GM21825 (cell line): ENCODE measurements at regions not wholly inside any gene's neighbourhood (a gene's known extent, or its start where the extent isn't known, plus 50 kb on each side); places are given as distances from the start of the nearest gene placed in this dataset.
"Not testable (repeated sequence)": the region's sequence is repeated elsewhere in the genome, so short reads cannot be mapped to it uniquely, and the experiment has no call there.

Experiments
- ATAC-seq: cut with Tn5 transposase; IDR thresholded peaks from one replicate; pipeline ENCODE4 v1.9.1; 2021; ENCODE audit warnings: mild to moderate bottlenecking, moderate library complexity; ENCODE audit not compliant: unreplicated experiment

- ATAC-seq = not testable (repeated sequence)
Measured at GRCh38 chr18:78829026-78829425, 150.6 kb upstream of the SALL3 start.

DNA sequence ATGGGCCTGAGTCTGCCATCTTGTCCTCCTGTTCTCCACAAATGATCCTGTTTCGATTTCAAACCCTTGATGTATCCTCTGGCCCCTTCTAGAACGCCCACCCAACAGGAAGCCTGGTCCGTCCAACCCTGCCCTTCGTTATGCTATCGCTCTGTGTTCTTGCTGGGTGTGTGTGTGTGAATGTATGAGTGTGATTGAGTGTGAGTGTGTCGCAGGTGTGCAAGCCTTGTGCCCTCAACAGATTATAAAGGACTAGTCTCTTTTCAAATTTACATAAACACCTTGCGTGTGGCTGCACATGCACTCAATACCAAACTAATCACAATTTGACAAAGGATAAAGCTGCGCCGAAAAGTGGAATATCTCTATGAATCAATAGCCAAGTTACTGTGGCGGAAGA is 149.5 kb upstream of the SALL3 start:
- ATAC-seq = no peak

DNA sequence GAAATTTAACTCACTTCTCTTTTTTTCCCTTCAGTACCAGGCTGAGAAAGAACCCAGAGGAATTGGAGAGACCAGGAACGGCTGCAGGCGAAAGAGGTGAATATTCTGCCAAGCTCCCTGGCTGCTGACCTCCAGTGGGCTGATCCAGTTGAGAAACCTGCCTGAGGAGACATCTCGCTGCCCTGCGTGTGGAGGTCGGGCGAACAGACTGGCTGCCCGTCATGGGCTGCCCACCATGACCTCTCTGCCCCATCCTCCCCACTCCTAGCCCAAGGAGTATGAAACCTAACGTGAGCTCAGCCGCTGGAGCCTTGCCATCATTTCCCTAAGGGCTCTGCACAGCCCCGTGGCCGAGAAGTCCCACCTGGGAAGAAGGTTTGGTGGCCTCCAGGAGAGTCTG is 148.8 kb upstream of the SALL3 start:
- no peak for ATAC-seq

GRCh38 chr18:78831603-78832002 is 148.0 kb upstream of the SALL3 start:
- ATAC-seq = no peak

GRCh38 chr18:78833833-78834232 is 145.8 kb upstream of the SALL3 start:
- ATAC-seq = no peak

DNA sequence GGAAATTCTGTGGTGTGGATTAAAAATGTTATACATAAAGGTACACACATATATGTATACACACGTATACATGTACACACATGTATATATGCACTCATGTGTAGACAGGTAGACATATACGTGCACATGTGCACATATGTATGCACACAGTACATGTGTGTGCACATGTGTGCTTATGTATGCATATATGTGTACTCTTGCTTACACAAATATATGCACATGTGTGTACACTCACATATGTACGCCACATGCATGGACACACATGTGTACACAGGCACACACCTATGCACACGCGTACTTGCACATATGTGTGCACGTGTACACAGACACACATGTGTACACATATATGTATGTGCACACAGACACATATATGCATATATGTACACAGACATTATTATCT is 142.8 kb upstream of the SALL3 start:
- ATAC-seq = no peak

DNA sequence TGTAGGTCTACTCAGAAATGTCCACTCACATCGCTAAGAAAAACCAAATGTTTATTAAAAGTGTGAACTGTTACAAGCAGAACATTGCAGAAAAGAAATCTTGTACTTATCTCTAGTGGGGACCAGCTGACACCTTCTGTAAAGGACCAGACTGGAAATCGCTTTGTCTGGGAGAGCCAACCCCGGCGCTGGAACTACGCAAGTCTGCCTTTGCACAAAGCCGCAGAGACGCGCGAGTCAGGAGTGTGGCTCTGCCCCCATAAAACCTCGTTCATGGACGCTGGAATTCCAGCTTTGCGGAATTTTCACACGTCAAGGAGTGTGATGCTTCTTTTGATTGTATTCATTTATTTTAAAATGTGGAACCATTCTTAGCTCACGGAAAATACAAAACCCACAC is 141.9 kb upstream of the SALL3 start:
- ATAC-seq = no peak

DNA sequence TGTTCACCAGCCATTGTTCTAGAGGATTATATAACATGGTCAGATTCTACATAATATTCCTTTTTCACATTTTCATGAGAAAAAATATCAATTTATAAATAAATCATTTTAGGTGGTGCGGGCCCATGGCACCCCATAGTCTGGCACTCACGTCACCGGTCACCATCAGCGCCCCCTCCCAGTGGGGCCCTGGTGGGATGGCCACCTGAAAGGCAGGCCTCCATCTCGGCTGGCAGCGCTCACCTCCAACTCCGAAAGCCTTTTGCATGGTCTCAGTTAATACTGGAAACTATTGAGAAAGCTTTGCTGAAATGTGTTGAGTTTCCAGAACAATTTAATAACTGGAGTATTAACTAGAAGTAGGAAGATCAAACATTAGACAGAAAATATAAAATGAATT is 141.4 kb upstream of the SALL3 start:
- ATAC-seq = no peak

GRCh38 chr18:78849046-78849445 is 130.6 kb upstream of the SALL3 start:
- no peak for ATAC-seq

- no peak for ATAC-seq
Measured at GRCh38 chr18:78849458-78849857, 130.2 kb upstream of the SALL3 start.

DNA sequence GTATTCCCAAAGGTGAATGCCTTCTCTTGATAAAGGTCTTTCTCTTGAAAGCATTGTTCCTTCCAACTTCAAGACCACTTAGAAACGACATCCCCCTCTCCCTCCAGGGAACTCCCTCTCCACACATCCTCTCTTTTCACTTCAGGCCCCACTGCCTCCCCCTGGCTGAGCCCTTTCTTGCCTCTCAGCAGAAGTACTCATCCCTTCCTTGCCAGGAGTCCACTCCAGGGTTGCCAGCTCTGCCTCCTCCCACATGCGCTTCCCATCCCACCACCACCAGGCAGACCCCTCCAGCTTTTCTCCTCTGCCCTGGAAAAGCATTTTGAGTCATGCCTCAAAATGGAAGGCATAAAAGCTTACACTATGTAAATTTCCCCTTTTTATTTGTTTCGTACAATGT is 126.3 kb upstream of the SALL3 start:
- ATAC-seq = no peak

DNA sequence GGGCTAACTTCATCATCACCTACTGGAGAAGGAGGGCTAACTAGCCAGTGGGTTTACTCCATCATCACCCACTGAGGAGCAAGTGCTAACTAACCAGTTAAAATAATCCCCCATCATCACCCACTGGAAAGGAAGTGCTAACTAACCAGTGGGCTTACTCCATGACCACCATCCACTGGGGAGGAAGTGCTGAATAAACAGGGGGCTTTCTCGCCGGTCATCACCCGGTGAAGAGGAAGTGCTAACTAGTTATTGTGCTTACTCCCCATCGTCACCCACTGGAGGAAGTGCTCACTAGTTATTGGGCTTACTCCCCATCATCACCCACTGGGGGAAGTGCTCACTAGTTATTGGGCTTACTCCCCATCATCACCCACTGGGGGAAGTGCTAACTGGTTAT is 124.4 kb upstream of the SALL3 start:
- no peak for ATAC-seq

GRCh38 chr18:78856569-78857313 is 122.9 kb upstream of the SALL3 start:
- no peak for ATAC-seq

DNA sequence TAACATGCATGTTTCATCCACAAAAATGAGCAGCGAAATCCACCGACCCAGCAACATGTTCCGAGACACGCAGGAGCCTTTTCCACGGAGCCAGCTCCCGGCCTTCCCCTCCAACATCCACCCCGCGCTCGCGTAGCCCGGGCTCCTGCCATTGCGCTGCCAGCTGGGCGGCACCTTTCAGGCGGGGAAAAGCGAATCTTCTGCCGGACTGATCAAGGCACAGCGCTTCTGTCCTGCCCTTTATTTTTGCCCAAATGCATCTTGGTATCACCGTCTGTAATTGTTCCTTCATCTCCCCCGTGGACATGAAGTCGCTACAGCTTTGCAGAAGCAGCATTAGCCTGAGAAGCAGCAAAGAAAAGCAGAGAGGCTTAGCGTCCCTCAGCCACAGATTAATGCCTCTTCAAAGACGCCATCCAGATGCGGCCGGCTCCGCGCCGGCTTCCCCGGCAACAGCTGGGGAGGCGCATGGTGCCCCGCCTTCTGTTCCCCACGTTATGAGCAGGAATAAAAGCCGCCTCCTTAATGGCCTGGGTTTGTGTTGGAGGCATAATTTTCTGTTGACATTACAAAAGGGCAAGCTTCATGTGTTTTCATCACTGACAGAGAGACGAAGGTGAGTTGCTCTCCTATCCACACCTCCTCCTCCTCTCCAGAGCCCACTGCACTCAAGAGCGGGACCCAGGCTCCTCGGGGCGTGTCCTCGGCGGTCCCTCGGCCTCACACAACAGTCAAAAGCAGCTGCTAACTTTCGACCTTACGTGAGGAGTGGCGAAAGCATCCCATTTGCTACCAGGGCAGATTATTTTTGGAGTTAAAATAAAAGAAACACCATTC is 122.1 kb upstream of the SALL3 start:
- ATAC-seq = no peak

- no peak for ATAC-seq
Measured at GRCh38 chr18:78859686-78860085, 119.9 kb upstream of the SALL3 start.

- no peak for ATAC-seq
Measured at GRCh38 chr18:78860117-78860516, 119.5 kb upstream of the SALL3 start.

DNA sequence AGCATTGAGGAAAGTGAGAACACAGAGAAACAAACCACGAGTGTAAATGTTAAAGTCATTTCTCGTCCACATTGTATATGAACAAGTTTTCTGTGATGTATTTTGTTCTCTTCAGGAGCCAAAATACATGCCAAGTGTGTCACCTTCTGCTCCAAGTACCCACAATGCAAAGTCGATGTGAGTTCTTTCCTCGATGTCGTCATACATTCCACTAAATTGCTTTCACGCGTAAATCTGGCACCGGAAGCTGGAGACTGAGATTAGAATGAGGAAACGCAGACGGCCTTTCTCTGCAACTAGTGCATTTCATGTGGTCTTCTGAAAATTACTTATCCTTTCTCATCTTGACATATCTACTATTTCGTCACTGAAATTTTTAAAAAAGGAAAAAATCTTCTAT is 118.5 kb upstream of the SALL3 start:
- ATAC-seq = no peak

- ATAC-seq = no peak
Measured at GRCh38 chr18:78861706-78862105, 117.9 kb upstream of the SALL3 start.

- ATAC-seq = no peak
Measured at GRCh38 chr18:78862395-78862794, 117.2 kb upstream of the SALL3 start.

DNA sequence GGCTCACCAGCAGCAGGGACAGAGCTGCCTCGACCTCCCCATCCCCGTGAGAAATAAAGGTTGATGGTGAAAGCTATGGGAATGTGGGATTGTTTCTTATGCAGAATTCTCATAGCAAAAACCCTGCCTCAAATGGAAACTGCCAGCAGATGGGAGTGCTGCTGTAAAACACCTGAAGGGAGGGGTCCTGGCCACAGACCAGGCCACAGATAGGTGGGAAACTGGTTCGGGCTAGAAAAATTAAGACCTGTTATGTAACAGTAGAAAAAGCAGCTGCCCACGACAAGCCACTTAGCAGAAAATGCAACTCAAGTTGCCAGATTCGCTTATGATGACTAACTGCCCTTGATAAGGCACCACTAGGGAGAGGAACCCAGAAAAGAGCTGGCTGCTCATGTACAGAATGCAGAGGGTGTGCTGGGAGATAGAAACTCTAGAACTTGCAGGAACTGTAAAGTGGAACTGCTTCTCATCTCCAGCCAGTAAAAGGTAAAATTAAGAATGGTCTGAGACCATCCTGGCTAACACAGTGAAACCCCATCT is 114.5 kb upstream of the SALL3 start:
- ATAC-seq = no peak

GRCh38 chr18:78865771-78866310 is 113.8 kb upstream of the SALL3 start:
- no peak for ATAC-seq

- ATAC-seq = no peak
Measured at GRCh38 chr18:78867131-78867530, 112.5 kb upstream of the SALL3 start.
